GM18502 (cell line): ENCODE measurements at regions not wholly inside any gene's neighbourhood (a gene's known extent, or its start where the extent isn't known, plus 50 kb on each side); places are given as distances from the start of the nearest gene placed in this dataset.
"Not testable (repeated sequence)": the region's sequence is repeated elsewhere in the genome, so short reads cannot be mapped to it uniquely, and the experiment has no call there.

Source experiments
- ATAC-seq: cut with Tn5 transposase; IDR thresholded peaks from one replicate; pipeline ENCODE4 v1.9.1; 2021; ENCODE audit warnings: mild to moderate bottlenecking; ENCODE audit not compliant: unreplicated experiment, poor library complexity

GRCh38 chr6:67210450-67210849 lies 1424.6 kb upstream of the ADGRB3 start:
- no peak for ATAC-seq

- ATAC-seq, result no peak
These were observed 1433.5 kb upstream of the ADGRB3 start for GRCh38 chr6:67201563-67201962.

- ATAC-seq, result no peak
These were observed 1434.3 kb upstream of the ADGRB3 start for GRCh38 chr6:67200626-67201403.

GRCh38 chr6:67199425-67199824 lies 1435.7 kb upstream of the ADGRB3 start:
- no peak for ATAC-seq

GRCh38 chr6:67190733-67191132 lies 1444.3 kb upstream of the ADGRB3 start:
- no peak for ATAC-seq

- ATAC-seq, result no peak
These were observed 1450.7 kb upstream of the ADGRB3 start for GRCh38 chr6:67184405-67184804.

GRCh38 chr6:67175101-67175500 lies 1460.0 kb upstream of the ADGRB3 start:
- ATAC-seq, result no peak

GRCh38 chr6:67165606-67166005 lies 1458.6 kb upstream of the EYS start:
- ATAC-seq, result no peak

GRCh38 chr6:67160820-67161219 lies 1453.8 kb upstream of the EYS start:
- ATAC-seq, result no peak

GRCh38 chr6:67141005-67141404 lies 1434.0 kb upstream of the EYS start:
- no peak for ATAC-seq

- no peak for ATAC-seq
These were observed 1426.9 kb upstream of the EYS start for GRCh38 chr6:67133973-67134372.

- ATAC-seq, result no peak
These were observed 1424.8 kb upstream of the EYS start for GRCh38 chr6:67131827-67132226.

- ATAC-seq, result no peak
These were observed 1422.8 kb upstream of the EYS start for GRCh38 chr6:67129780-67130179.

GRCh38 chr6:67127041-67127440 lies 1420.0 kb upstream of the EYS start:
- no peak for ATAC-seq

- ATAC-seq, result no peak
These were observed 1414.1 kb upstream of the EYS start for GRCh38 chr6:67121115-67121514.

- ATAC-seq, result no peak
These were observed 1405.1 kb upstream of the EYS start for GRCh38 chr6:67112120-67112519.

- no peak for ATAC-seq
These were observed 1395.7 kb upstream of the EYS start for GRCh38 chr6:67102743-67103142.

- not testable (repeated sequence) for ATAC-seq
These were observed 1388.7 kb upstream of the EYS start for GRCh38 chr6:67095618-67096226.

GRCh38 chr6:67094431-67094946 lies 1387.5 kb upstream of the EYS start:
- no peak for ATAC-seq

GRCh38 chr6:67073938-67074337 lies 1366.9 kb upstream of the EYS start:
- ATAC-seq, result no peak

- no peak for ATAC-seq
These were observed 1361.8 kb upstream of the EYS start for GRCh38 chr6:67068781-67069180.

- no peak for ATAC-seq
These were observed 1357.3 kb upstream of the EYS start for GRCh38 chr6:67064323-67064722.
